ENCODE measurements at regions not wholly inside any gene's neighbourhood (a gene's known extent, or its start where the extent isn't known, plus 50 kb on each side); places are given as distances from the start of the nearest gene placed in this dataset.
"Not testable (repeated sequence)": the region's sequence is repeated elsewhere in the genome, so short reads cannot be mapped to it uniquely, and the experiment has no call there.

GRCh38 chr2:66632882-66633281, 198.0 kb downstream of the MEIS1 start:
- H3K36me3 ChIP-seq (ENCODE audit: control insufficient read depth, insufficient read depth, low read length); H3K4ac ChIP-seq (ENCODE audit: low read depth, low read length); H3K27me3 ChIP-seq (ENCODE audit: control insufficient read depth, insufficient read depth, low read length); H3K9ac ChIP-seq (ENCODE audit: low read depth, low read length); POLR2A ChIA-PET (ENCODE audit: unreplicated experiment); H3K4me1 ChIP-seq (ENCODE audit: control insufficient read depth, insufficient read depth, low read length); H3K56ac ChIP-seq (ENCODE audit: extremely low read depth, insufficient read depth, low read length); intact Hi-C loops (cut with micrococcal nuclease); H3K4me2 ChIP-seq (ENCODE audit: low read depth, low read length); dilution Hi-C loops (cut with HindIII; ENCODE audit: low sequenced_read_pairs, unreplicated experiment); H2AFZ ChIP-seq (replicated peaks; ENCODE audit: low read length, poor library complexity); CTCF ChIA-PET; H4K8ac ChIP-seq (ENCODE audit: low read depth in 2 of 2, low read length in 2 of 2); H3K9me3 ChIP-seq (ENCODE audit: control insufficient read depth, insufficient read depth, low read length); ATAC-seq (ENCODE audit: low read depth); H2BK5ac ChIP-seq (ENCODE audit: low read depth, low read length, poor library complexity, severe bottlenecking); H3K27ac ChIP-seq (ENCODE audit: insufficient read depth, low read length); H2BK120ac ChIP-seq (ENCODE audit: low read depth, low read length); H3K79me1 ChIP-seq (ENCODE audit: low read depth in 1 of 2, low read length in 2 of 2); H4K91ac ChIP-seq (ENCODE audit: insufficient read depth, low read depth, low read length); H2AK9ac ChIP-seq (replicated peaks; ENCODE audit: low read depth, low read length, poor library complexity); H3K9me1 ChIP-seq (ENCODE audit: insufficient read depth, low read length); H3K23ac ChIP-seq (ENCODE audit: low read depth, low read length); H4K5ac ChIP-seq (ENCODE audit: low read depth, low read length); in situ Hi-C loops (cut with MboI; ENCODE audit: low sequenced_read_pairs); BruUV-seq (replicated peaks); H3K4me3 ChIP-seq (ENCODE audit: insufficient read depth, low read depth, low read length); H4K20me1 ChIP-seq (ENCODE audit: insufficient read depth, low read length); H2BK15ac ChIP-seq (ENCODE audit: low read depth, low read length); DNase-seq; H2AK5ac ChIP-seq (ENCODE audit: low read depth, low read length); H3K18ac ChIP-seq (ENCODE audit: low read depth, low read length); H3K14ac ChIP-seq (replicated peaks; ENCODE audit: low read depth, low read length); H2BK20ac ChIP-seq (ENCODE audit: low read depth, low read length): not testable (repeated sequence)
- WGBS, 2 experiments (ENCODE audit: extremely low coverage in 2 of 2, insufficient read length in 1 of 2) = 98% methylated on average over 13 of the region's 19 CpGs; no CpG with 5 or more reads in 1 of the 2 experiments

Data from IMR-90 (cell line).